HUES6 (cell line): ENCODE measurements at regions not wholly inside any gene's neighbourhood (a gene's known extent, or its start where the extent isn't known, plus 50 kb on each side); places are given as distances from the start of the nearest gene placed in this dataset.
A peak's percentile ranks its signal among the peaks of the same experiment; 100 is the strongest.
"Not testable (repeated sequence)": the region's sequence is repeated elsewhere in the genome, so short reads cannot be mapped to it uniquely, and the experiment has no call there.

ENCODE experiments used
- H3K27ac ChIP-seq: 2 replicates; pipeline ENCODE4 v1.7.0; 2013; ENCODE audit warnings: low read depth, mild to moderate bottlenecking, low read length, inconsistent platforms
- H3K27me3 ChIP-seq: 2 replicates; pipeline ENCODE4 v1.6.1; 2013; ENCODE audit warnings: low read length; ENCODE audit not compliant: control insufficient read depth, insufficient read depth
- H3K36me3 ChIP-seq: 2 replicates; pipeline ENCODE4 v1.6.1; 2013; ENCODE audit warnings: low read length; ENCODE audit not compliant: control insufficient read depth, insufficient read depth
- H3K4me1 ChIP-seq: 2 replicates; pipeline ENCODE4 v1.6.1; 2013; ENCODE audit warnings: low read length; ENCODE audit not compliant: control insufficient read depth, insufficient read depth
- H3K4me3 ChIP-seq: 2 replicates; pipeline ENCODE4 v1.5.1; 2013; ENCODE audit warnings: low read depth, low read length
- H3K9ac ChIP-seq: one replicate; pipeline ENCODE4 v1.6.1; 2013; ENCODE audit warnings: mild to moderate bottlenecking, low read length
- H3K9me3 ChIP-seq: 2 replicates; pipeline ENCODE4 v1.6.1; 2013; ENCODE audit warnings: low read depth, low read length; ENCODE audit not compliant: control insufficient read depth, insufficient read depth

DNA sequence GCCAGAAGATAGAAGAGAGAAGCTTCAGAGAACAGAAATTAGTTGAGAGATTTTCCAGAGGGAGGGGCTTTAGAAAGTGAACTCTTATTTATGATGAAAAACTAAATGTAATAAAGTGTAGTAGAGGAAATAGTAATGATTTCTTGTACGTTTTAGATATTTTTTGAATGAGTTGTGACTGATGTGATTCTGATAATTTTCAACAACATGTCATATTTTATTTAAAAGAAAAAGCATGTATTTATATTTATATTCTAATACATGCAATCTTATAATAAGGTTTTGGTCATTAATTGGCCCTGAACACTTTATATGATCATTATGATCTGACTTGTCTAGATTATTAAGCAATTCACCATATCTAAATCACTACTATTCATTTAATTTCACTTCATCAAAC is 735.2 kb upstream of the CDH9 start:
- no peak overlapping the region for H3K9ac ChIP-seq
- H3K4me1 ChIP-seq: no peaks in the 10 kb centered on the region
- no peaks in the 10 kb centered on the region for H3K36me3 ChIP-seq
- no peaks in the 10 kb centered on the region for H3K9me3 ChIP-seq
- no peak overlapping the region for H3K27ac ChIP-seq
- H3K4me3 ChIP-seq: no peak overlapping the region
- no peaks in the 10 kb centered on the region for H3K27me3 ChIP-seq

GRCh38 chr5:27773166-27773565 is 734.8 kb upstream of the CDH9 start:
- Histone ChIP-seq H3K9me3 (no peaks in the 10 kb centered on the region), H3K9ac (no peak overlapping the region), H3K4me1 (no peaks in the 10 kb centered on the region), H3K36me3 (no peaks in the 10 kb centered on the region), H3K27ac (no peak overlapping the region), H3K4me3 (no peak overlapping the region), H3K27me3 (no peaks in the 10 kb centered on the region)

DNA sequence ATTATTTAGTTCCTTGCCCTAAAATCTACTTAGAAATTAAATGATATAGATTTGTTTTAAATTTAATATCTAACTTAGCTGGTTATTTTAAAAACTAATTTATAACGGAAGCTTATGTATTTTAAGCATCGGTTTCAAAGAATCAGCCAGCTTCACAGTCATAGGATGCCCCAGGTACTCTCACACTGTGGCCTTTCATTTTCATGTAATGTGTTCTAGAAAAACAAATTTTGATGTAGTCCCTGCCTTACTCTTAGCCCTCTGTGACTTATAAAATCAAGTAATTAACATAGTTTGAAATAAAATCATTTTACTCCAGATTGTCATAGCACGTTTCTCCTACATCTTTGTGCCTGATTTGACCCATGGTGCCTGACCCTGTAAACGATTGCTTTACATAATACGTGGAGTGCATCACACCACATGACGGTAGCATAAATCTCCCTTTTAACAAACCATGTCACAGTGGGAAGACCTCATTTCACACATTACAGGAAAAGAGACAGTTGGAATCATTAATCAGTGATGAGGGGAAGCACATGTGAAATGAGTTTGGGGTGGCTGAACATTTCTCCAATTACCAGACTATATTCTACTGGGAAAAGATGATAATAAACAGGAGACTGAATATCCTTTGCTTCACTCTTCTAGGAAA is 731.5 kb upstream of the CDH9 start:
- Histone ChIP-seq H3K9me3 (no peaks in the 10 kb centered on the region), H3K27me3 (no peaks in the 10 kb centered on the region), H3K9ac (no peak overlapping the region), H3K4me1 (no peaks in the 10 kb centered on the region), H3K36me3 (no peaks in the 10 kb centered on the region), H3K27ac (no peak overlapping the region), H3K4me3 (no peak overlapping the region)

- no peak overlapping the region for H3K27ac ChIP-seq
- no peaks in the 10 kb centered on the region for H3K4me1 ChIP-seq
- no peak overlapping the region for H3K9ac ChIP-seq
- H3K9me3 ChIP-seq: peaks cover 4% of the 10 kb centered on the region; the same call in 1 of the 2 replicates
- H3K27me3 ChIP-seq: no peaks in the 10 kb centered on the region
- no peak overlapping the region for H3K4me3 ChIP-seq
- H3K36me3 ChIP-seq: no peaks in the 10 kb centered on the region
Measured at GRCh38 chr5:27748847-27749246, 710.5 kb upstream of the CDH9 start.

- H3K9me3 ChIP-seq, H3K9ac ChIP-seq, H3K27me3 ChIP-seq, H3K4me1 ChIP-seq, H3K36me3 ChIP-seq, H3K27ac ChIP-seq: not testable (repeated sequence)
- H3K4me3 ChIP-seq: peak overlapping the region; percentile 31
Measured at GRCh38 chr5:27743383-27743979, 705.1 kb upstream of the CDH9 start.

GRCh38 chr5:27742805-27743204 is 704.4 kb upstream of the CDH9 start:
- Histone ChIP-seq H3K27me3 (no peaks in the 10 kb centered on the region), H3K4me3 (peak overlapping the region; percentile 31), H3K27ac (no peak overlapping the region), H3K9me3 (no peaks in the 10 kb centered on the region), H3K36me3 (no peaks in the 10 kb centered on the region), H3K4me1 (no peaks in the 10 kb centered on the region), H3K9ac (no peak overlapping the region)

DNA sequence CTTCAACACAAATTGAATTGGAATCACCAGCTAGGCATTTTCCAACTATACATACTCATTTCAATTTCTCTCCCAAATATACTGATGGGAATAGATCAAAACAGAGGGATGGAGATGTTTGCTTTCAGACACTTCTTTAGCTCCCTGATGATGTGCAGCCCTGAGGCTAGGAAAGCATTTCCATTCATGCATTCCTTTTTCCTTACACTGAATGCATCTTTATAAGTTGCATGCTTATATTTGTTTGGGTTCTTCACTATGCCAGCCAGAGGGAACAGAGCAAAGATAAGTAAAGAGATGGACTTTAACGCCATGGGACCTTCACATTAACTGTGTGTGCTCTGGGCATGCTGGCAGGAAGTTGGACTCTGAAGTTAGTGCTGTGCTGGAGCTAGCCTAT is 696.5 kb upstream of the CDH9 start:
- Histone ChIP-seq H3K4me1 (no peaks in the 10 kb centered on the region), H3K36me3 (no peaks in the 10 kb centered on the region), H3K9me3 (no peaks in the 10 kb centered on the region), H3K4me3 (no peak overlapping the region), H3K9ac (no peak overlapping the region), H3K27me3 (no peaks in the 10 kb centered on the region), H3K27ac (no peak overlapping the region)

- Histone ChIP-seq H3K4me1 (no peaks in the 10 kb centered on the region), H3K4me3 (no peak overlapping the region), H3K9me3 (no peaks in the 10 kb centered on the region), H3K9ac (no peak overlapping the region), H3K27ac (no peak overlapping the region), H3K36me3 (no peaks in the 10 kb centered on the region), H3K27me3 (no peaks in the 10 kb centered on the region)
Measured at GRCh38 chr5:27733237-27733636, 694.9 kb upstream of the CDH9 start.

DNA sequence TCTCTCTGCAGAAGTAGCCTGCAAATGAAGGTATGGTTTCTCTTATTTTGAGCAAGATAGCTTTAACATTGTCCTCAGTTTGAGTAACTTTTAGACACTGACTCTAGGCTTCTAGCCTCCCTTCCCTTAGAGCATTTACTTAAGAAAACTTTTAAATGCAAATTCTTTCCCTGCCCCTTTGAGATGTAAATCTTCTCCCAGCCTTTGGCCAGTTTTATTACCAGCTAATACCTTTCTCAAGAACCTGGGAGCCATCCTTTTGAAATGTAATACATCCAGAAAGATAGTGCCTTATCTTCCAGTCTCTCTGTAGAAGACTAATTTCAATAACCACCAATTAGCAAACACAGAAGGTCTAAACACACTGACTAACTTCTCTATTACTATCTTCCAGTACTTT is 688.9 kb upstream of the CDH9 start:
- Histone ChIP-seq H3K27ac (no peak overlapping the region), H3K9me3 (no peaks in the 10 kb centered on the region), H3K9ac (no peak overlapping the region), H3K36me3 (no peaks in the 10 kb centered on the region), H3K4me3 (peak overlapping the region; percentile 37; the same call in 1 of the 2 replicates), H3K27me3 (no peaks in the 10 kb centered on the region), H3K4me1 (peaks cover 18% of the 10 kb centered on the region; the same call in 1 of the 2 replicates)

DNA sequence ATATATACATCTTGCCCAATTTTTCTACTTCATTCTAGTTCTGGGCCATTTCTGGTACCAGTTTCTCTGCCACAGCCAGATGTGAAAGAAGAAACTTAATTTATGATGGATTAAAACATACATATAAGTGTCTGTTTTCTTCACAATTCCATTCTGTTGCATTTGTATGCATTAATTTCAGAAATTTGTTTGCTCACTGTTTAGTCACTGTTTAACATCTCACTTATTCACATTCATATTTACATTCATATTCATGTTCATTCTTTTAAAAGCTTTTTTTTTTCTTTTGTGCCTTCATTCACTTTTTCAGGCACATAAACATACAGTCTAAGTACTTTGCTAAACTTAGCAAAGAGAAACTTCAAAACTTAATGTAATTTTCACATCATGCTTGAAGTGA is 684.0 kb upstream of the CDH9 start:
- Histone ChIP-seq H3K27me3 (no peaks in the 10 kb centered on the region), H3K9ac (no peak overlapping the region), H3K4me3 (no peak overlapping the region), H3K4me1 (peaks cover 11% of the 10 kb centered on the region; the same call in 1 of the 2 replicates), H3K9me3 (no peaks in the 10 kb centered on the region), H3K36me3 (no peaks in the 10 kb centered on the region), H3K27ac (no peak overlapping the region)

- Histone ChIP-seq H3K36me3 (no peaks in the 10 kb centered on the region), H3K27me3 (no peaks in the 10 kb centered on the region), H3K4me3 (no peak overlapping the region), H3K9me3 (no peaks in the 10 kb centered on the region), H3K9ac (no peak overlapping the region), H3K4me1 (no peaks in the 10 kb centered on the region; the same call in 1 of the 2 replicates), H3K27ac (no peak overlapping the region)
Measured at GRCh38 chr5:27708534-27708933, 670.1 kb upstream of the CDH9 start.
